Gastrocnemius medialis (tissue), 4 donors: ENCODE measurements at regions not wholly inside any gene's neighbourhood (a gene's known extent, or its start where the extent isn't known, plus 50 kb on each side); places are given as distances from the start of the nearest gene placed in this dataset.

Experiments
- ATAC-seq, 2 donors: fragments of 150-250 bp; one replicate each; pipeline ENCODE4 v1.9.1; 2016
- DNase-seq, 2 donors: peaks; one replicate each; pipeline ENCODE4 v3.0.0-alpha.2; 2019
- H3K27ac ChIP-seq, 4 donors: fragments of 200-600 bp; sonication (generic); 1 replicate in 1 of 4; 2 replicates in 3 of 4; pipeline ENCODE4 v1.5.1; 2016 to 2018; ENCODE audit warnings: mild to moderate bottlenecking in 2 of 4, moderate library complexity in 1 of 4
- H3K27me3 ChIP-seq, 3 donors: fragments of 200-600 bp; sonication (generic) in 2 of 3; 1 replicate in 1 of 3; 2 replicates in 2 of 3; pipeline versions ENCODE4 v1.5.1 to v1.6.0; 2016 to 2019; ENCODE audit warnings: mild to moderate bottlenecking in 1 of 3, moderate library complexity in 1 of 3
- H3K36me3 ChIP-seq, 2 donors: fragments of 200-600 bp; sonication (generic) in 1 of 2; one replicate each; pipeline ENCODE4 v1.5.1; 2017 to 2018
- H3K4me1 ChIP-seq, 2 donors: fragments of 200-600 bp; sonication (generic) in 1 of 2; one replicate each; pipeline ENCODE4 v1.5.1; 2016 to 2017; ENCODE audit warnings: mild to moderate bottlenecking in 2 of 2
- H3K4me3 ChIP-seq, 4 donors: fragments of 200-600 bp; sonication (generic) in 3 of 4; 1 replicate in 1 of 4; 2 replicates in 3 of 4; pipeline ENCODE4 v1.5.1; 2016 to 2019; ENCODE audit warnings: mild to moderate bottlenecking in 2 of 4
- H3K9me3 ChIP-seq, 3 donors: fragments of 200-600 bp; sonication (generic) in 2 of 3; 1 replicate in 1 of 3; 2 replicates in 2 of 3; pipeline ENCODE4 v1.5.1; 2016 to 2019
- CTCF ChIP-seq, 5 experiments: fragments of 450-650 bp in 3 of 5; fragments of 200-600 bp in 2 of 5; sonication (generic) in 2 of 5; IDR thresholded peaks in 4 of 5; conservative IDR thresholded peaks in 1 of 5; 1 replicate in 4 of 5; 2 replicates in 1 of 5; pipeline ENCODE4 v1.5.1; 2016 to 2019; ENCODE audit warnings: antibody characterized with exemption in 5 of 5, mild to moderate bottlenecking in 3 of 5, moderate library complexity in 3 of 5
- POLR2A ChIP-seq, 2 donors: fragments of 450-650 bp; IDR thresholded peaks; one replicate each; pipeline ENCODE4 v1.6.1; 2017; ENCODE audit warnings: antibody characterized with exemption in 2 of 2, mild to moderate bottlenecking in 2 of 2, moderate library complexity in 2 of 2
- in situ Hi-C, 4 donors: fragments of 200-750 bp; cut with MboI; loops; one replicate each; pipeline versions ENCODE4 v1.15.0 to v1.8.0; 2017; ENCODE audit warnings: low sequenced_read_pairs in 4 of 4
- intact Hi-C: fragments of 100-400 bp; cut with DNase I; formaldehyde crosslinking; loops from one replicate; pipeline ENCODE4 v1.15.1; 2023; ENCODE audit warnings: low total_unique reads

DNA sequence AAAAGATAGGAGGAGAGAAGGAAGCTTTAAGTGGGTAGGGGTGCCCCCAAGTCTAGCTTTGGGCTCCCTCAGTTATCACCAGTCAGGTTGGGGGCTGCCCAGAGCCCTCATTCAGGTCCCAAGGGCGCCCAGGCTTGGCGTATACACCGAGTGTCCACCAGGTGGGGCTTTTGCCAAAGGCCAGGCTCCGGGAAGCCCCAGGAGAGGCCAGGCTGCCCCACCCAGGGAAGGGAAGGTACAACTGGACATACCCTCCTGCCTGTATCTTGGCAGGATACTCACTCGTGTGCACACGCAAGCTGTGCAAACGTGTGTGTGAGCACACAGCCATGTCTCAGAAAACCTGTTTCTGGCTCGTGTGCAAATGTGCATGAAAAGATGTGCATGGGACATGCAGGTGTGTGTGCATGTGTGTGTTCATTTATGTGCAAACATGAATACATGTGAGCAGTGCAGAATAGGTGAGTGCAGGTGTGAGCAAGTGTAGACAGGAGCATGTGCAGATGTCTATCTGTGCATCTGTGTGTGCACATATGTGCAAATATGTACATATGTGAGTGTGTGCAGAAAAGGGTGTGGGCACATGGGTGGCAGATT is 103.9 kb upstream of the MYL2 start:
- peak in 1 of 2 donors; percentile 66 for ATAC-seq
- in situ Hi-C loops: no loop called here

GRCh38 chr12:111022386-111022785 is 102.0 kb upstream of the MYL2 start:
- ATAC-seq (no peak), DNase-seq (no peak)
- H3K4me3 ChIP-seq: no peak overlapping the region
- H3K27ac ChIP-seq: no peak overlapping the region
- intact Hi-C loops: loop anchor here (5.0 kb wide), 1 partner anchor 275 kb away; no protein-coding TSS in a partner anchor
- in situ Hi-C loops: no loop called here
- no peaks in the 10 kb centered on the region for H3K9me3 ChIP-seq
- no peaks in the 10 kb centered on the region for H3K4me1 ChIP-seq
- TF ChIP-seq POLR2A (IDR thresholded peaks at IDR 0.05) (no peak), CTCF (IDR thresholded peaks at IDR 0.05 in 4 of 5, conservative IDR thresholded peaks at IDR 0.05 in 1 of 5) (no peak)
- H3K36me3 ChIP-seq: no peaks in the 10 kb centered on the region
- H3K27me3 ChIP-seq: peaks cover 0 to 11% (median 3%) of the 10 kb centered on the region in 3 donors

More for the DNA sequence above, 103.9 kb upstream of the MYL2 start:
- DNase-seq: peak; percentile 6 to 20
- no peaks in the 10 kb centered on the region for H3K9me3 ChIP-seq
- intact Hi-C loops: loop anchor here (5.0 kb wide), 1 partner anchor 273 kb away; no protein-coding TSS in a partner anchor
- TF ChIP-seq CTCF (IDR thresholded peaks at IDR 0.05 in 4 of 5, conservative IDR thresholded peaks at IDR 0.05 in 1 of 5) (peak in 4 of 5 experiments; percentile 43 to 54 (median 50)), POLR2A (IDR thresholded peaks at IDR 0.05) (no peak)
- H3K4me1 ChIP-seq: no peaks in the 10 kb centered on the region
- H3K36me3 ChIP-seq: no peaks in the 10 kb centered on the region
- H3K4me3 ChIP-seq: no peak overlapping the region
- no peak overlapping the region for H3K27ac ChIP-seq
- H3K27me3 ChIP-seq: peaks cover 0 to 17% (median 7%) of the 10 kb centered on the region in 3 donors

DNA sequence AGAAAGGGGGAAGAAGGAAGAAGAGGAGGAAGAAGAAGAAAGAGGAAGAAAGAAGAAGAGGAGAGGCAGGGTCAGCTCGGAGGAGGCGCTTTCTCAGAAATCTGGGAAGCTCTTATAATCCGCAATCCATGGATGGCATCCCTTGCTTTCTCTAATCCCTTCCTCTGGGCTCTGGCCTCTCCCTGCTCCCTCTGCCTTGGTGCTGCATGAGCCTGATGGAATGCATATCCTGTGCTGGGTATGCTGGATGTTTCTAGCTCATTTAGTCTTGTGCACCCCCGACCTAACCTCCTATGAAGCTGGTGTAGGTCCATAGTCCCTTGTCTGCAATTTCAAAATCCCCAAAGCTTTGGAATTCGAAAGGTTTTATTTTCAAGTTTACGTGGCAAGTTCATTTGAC is 94.2 kb upstream of the MYL2 start:
- no peaks in the 10 kb centered on the region for H3K4me1 ChIP-seq
- no peak overlapping the region for H3K27ac ChIP-seq
- peaks cover 0 to 7% (median 0%) of the 10 kb centered on the region in 3 donors for H3K27me3 ChIP-seq
- H3K36me3 ChIP-seq: no peaks in the 10 kb centered on the region
- no peak for DNase-seq
- in situ Hi-C loops (no loop called here), intact Hi-C loops (no loop called here)
- no peaks in the 10 kb centered on the region for H3K9me3 ChIP-seq
- TF ChIP-seq CTCF (IDR thresholded peaks at IDR 0.05 in 4 of 5, conservative IDR thresholded peaks at IDR 0.05 in 1 of 5) (no peak), POLR2A (IDR thresholded peaks at IDR 0.05) (no peak)
- no peak overlapping the region for H3K4me3 ChIP-seq
- no peak for ATAC-seq

DNA sequence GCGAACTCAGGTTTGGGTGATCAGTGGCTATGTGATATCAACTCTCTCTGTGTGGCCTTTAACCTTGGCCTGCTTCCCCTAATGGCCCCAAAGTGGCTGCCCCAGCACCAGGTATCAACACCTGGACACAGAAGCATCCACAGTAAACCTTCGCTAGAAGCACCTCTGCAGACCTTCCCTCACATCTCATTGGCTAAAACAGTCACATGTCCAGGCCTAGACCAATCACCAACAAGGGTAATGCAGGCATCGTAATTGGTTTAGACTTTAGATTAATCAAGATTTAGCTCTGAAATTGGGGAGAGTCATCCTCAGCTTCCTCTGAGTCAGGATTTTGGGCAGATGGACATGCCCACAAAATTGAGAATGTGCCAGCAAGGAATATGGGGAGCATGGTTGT is 92.5 kb upstream of the MYL2 start:
- DNase-seq: no peak
- H3K4me3 ChIP-seq: no peak overlapping the region
- in situ Hi-C loops (no loop called here), intact Hi-C loops (no loop called here)
- no peak overlapping the region for H3K27ac ChIP-seq
- no peak for ATAC-seq
- peaks cover 0 to 4% (median 0%) of the 10 kb centered on the region in 3 donors for H3K27me3 ChIP-seq
- H3K36me3 ChIP-seq: no peaks in the 10 kb centered on the region
- H3K9me3 ChIP-seq: no peaks in the 10 kb centered on the region
- TF ChIP-seq CTCF (IDR thresholded peaks at IDR 0.05 in 4 of 5, conservative IDR thresholded peaks at IDR 0.05 in 1 of 5) (no peak), POLR2A (IDR thresholded peaks at IDR 0.05) (no peak)
- H3K4me1 ChIP-seq: no peaks in the 10 kb centered on the region
